CD8-positive, alpha-beta memory T cell (primary cell): ENCODE measurements at regions not wholly inside any gene's neighbourhood (a gene's known extent, or its start where the extent isn't known, plus 50 kb on each side); places are given as distances from the start of the nearest gene placed in this dataset.
A peak's percentile ranks its signal among the peaks of the same experiment; 100 is the strongest.

Experiments
- CTCF ChIA-PET: fragments of 350-600 bp; sonication (Branson Sonifier 250); formaldehyde crosslinking; loops from one replicate; lab custom pipeline; 2021; ENCODE audit warnings: antibody characterized with exemption; lab: Charles Lee
- POLR2A ChIA-PET: fragments of 350-600 bp; sonication (Branson Sonifier 250); formaldehyde crosslinking; loops from one replicate; lab custom pipeline; 2021; ENCODE audit warnings: antibody characterized with exemption; lab: Charles Lee
- DNase-seq, 5 donors: peaks; one replicate each; pipeline versions ENCODE4 v3.0.0 to v3.0.0-alpha.2; 2020 to 2022; ENCODE audit warnings: mixed read lengths in 1 of 5
- H3K27ac ChIP-seq: one replicate; pipeline ENCODE4 v1.7.0; 2013; ENCODE audit warnings: low read depth, mild to moderate bottlenecking, low read length, moderate library complexity
- H3K27me3 ChIP-seq: 2 replicates; pipeline ENCODE4 v1.7.0; 2013; ENCODE audit warnings: low read length, mild to moderate bottlenecking; ENCODE audit not compliant: insufficient read depth, poor library complexity, severe bottlenecking
- H3K36me3 ChIP-seq: 2 replicates; pipeline ENCODE4 v1.7.0; 2013; ENCODE audit warnings: mild to moderate bottlenecking, low read length, moderate library complexity; ENCODE audit not compliant: insufficient read depth
- H3K4me1 ChIP-seq: 2 replicates; pipeline ENCODE4 v1.7.0; 2013; ENCODE audit warnings: mild to moderate bottlenecking, low read length, moderate library complexity; ENCODE audit not compliant: insufficient read depth
- H3K4me3 ChIP-seq: 2 replicates; pipeline ENCODE4 v1.7.0; 2013; ENCODE audit warnings: mild to moderate bottlenecking, low read length
- H3K9me3 ChIP-seq: 2 replicates; pipeline ENCODE4 v1.7.0; 2013; ENCODE audit warnings: mild to moderate bottlenecking, low read length
- H3K27ac Mint-ChIP-seq, 8 donors: one replicate each; pipeline ENCODE4 v1.8.0; 2020 to 2021; ENCODE audit warnings: mixed read lengths in 8 of 8, mild to moderate bottlenecking in 6 of 8, inconsistent platforms in 3 of 8, moderate library complexity in 3 of 8
- H3K27me3 Mint-ChIP-seq, 2 donors: one replicate each; pipeline ENCODE4 v1.8.0; 2020 to 2021; ENCODE audit warnings: mixed read lengths in 2 of 2, mild to moderate bottlenecking in 1 of 2, moderate library complexity in 1 of 2
- H3K36me3 Mint-ChIP-seq, 3 donors: one replicate each; pipeline ENCODE4 v1.8.0; 2020 to 2021; ENCODE audit warnings: mixed read lengths in 3 of 3, inconsistent platforms in 1 of 3, mild to moderate bottlenecking in 1 of 3
- H3K4me1 Mint-ChIP-seq, 3 donors: one replicate each; pipeline ENCODE4 v1.8.0; 2020 to 2021; ENCODE audit warnings: mixed read lengths in 3 of 3, inconsistent platforms in 1 of 3, mild to moderate bottlenecking in 1 of 3
- H3K4me3 Mint-ChIP-seq, 7 donors: one replicate each; pipeline ENCODE4 v1.8.0; 2020 to 2021; ENCODE audit warnings: mixed read lengths in 7 of 7, mild to moderate bottlenecking in 6 of 7, moderate library complexity in 4 of 7, inconsistent platforms in 2 of 7
- H3K9me3 Mint-ChIP-seq, 5 donors: one replicate each; pipeline ENCODE4 v1.8.0; 2020 to 2022; ENCODE audit warnings: mixed read lengths in 5 of 5, mild to moderate bottlenecking in 3 of 5, moderate library complexity in 2 of 5, inconsistent platforms in 1 of 5

- H3K4me1 Mint-ChIP-seq, result no peaks in the 10 kb centered on the region
- Histone ChIP-seq H3K36me3 (no peaks in the 10 kb centered on the region), H3K9me3 (no peaks in the 10 kb centered on the region), H3K4me1 (no peaks in the 10 kb centered on the region), H3K27me3 (no peaks in the 10 kb centered on the region), H3K27ac (no peak overlapping the region), H3K4me3 (no peak overlapping the region)
- no peak overlapping the region for H3K4me3 Mint-ChIP-seq
- no peak for DNase-seq
- peaks cover 0 to 2% (median 0%) of the 10 kb centered on the region in 5 donors for H3K9me3 Mint-ChIP-seq
- no peaks in the 10 kb centered on the region for H3K36me3 Mint-ChIP-seq
- peaks cover 0 to 5% of the 10 kb centered on the region in 2 donors for H3K27me3 Mint-ChIP-seq
- CTCF ChIA-PET, result no interaction called here
- no peak overlapping the region for H3K27ac Mint-ChIP-seq
- POLR2A ChIA-PET, result no interaction called here
These were observed 69.6 kb upstream of the ADGRF1 start for GRCh38 chr6:47111685-47112084.

GRCh38 chr6:47109281-47109680 lies 67.1 kb upstream of the ADGRF1 start:
- Histone ChIP-seq H3K36me3 (no peaks in the 10 kb centered on the region), H3K27me3 (no peaks in the 10 kb centered on the region), H3K4me1 (no peaks in the 10 kb centered on the region), H3K4me3 (no peak overlapping the region), H3K9me3 (no peaks in the 10 kb centered on the region), H3K27ac (no peak overlapping the region)
- Mint-ChIP-seq H3K4me1 (no peaks in the 10 kb centered on the region), H3K27ac (no peak overlapping the region), H3K36me3 (no peaks in the 10 kb centered on the region), H3K27me3 (peaks cover 0 to 3% of the 10 kb centered on the region in 2 donors), H3K4me3 (no peak overlapping the region), H3K9me3 (peaks cover 0 to 2% (median 0%) of the 10 kb centered on the region in 5 donors)
- ChIA-PET CTCF (interaction anchor here (1.2 kb wide), 1 partner anchor 12 kb away, joined by 3 read pairs; no protein-coding TSS in a partner anchor), POLR2A (no interaction called here)
- no peak for DNase-seq

DNA sequence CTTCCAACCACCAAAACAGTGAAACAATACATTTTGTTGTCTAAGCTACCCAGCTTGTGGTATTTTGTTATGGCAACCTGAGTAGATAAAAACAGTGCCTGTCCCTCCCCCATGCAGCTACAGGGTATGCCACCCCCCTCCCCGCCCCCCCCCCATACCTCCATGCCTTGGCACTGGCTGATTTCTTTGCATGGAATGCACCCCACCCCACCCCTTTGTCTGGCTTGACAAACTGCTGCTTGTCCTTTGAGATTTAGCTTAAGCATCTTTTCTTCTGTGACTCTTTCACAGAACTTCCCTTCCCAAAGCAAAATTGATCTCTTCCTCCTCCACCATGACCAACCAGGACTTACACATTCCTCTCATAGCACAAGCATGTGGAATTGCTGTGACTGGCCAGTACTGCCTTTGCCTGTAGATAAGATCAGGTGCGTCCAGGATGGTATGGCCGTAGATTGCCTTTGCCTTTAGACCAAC lies 64.6 kb upstream of the ADGRF1 start:
- H3K27ac Mint-ChIP-seq, result peak overlapping the region in 1 of 8 donors; percentile 38
- Histone ChIP-seq H3K4me3 (no peak overlapping the region), H3K4me1 (no peaks in the 10 kb centered on the region), H3K27me3 (no peaks in the 10 kb centered on the region), H3K27ac (no peak overlapping the region), H3K9me3 (no peaks in the 10 kb centered on the region), H3K36me3 (no peaks in the 10 kb centered on the region)
- H3K9me3 Mint-ChIP-seq, result peaks cover 0 to 2% (median 0%) of the 10 kb centered on the region in 5 donors
- POLR2A ChIA-PET, result no interaction called here
- DNase-seq, result no peak
- H3K4me1 Mint-ChIP-seq, result no peaks in the 10 kb centered on the region
- no peaks in the 10 kb centered on the region for H3K36me3 Mint-ChIP-seq
- H3K4me3 Mint-ChIP-seq, result no peak overlapping the region
- peaks cover 3 to 4% of the 10 kb centered on the region in 2 donors for H3K27me3 Mint-ChIP-seq
- CTCF ChIA-PET, result no interaction called here

DNA sequence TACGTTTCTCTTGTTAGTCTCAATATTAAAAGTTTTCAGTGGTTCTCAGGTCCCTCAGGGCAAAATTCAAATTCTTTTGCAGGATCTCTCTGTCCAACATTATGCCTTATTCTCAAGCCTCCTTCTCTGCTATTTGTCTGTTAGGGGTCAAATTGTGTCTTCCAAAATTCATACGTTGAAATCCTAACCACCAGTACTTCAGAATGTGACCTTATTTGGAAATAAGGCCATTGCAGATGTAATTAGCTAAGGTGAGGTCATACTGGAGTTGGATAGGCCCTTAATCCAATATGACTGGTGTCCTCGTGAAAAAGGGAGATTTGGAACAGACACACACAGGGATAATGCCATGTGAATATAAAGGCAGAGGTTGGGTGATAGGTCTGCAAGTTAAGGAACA lies 64.1 kb upstream of the ADGRF1 start:
- Mint-ChIP-seq H3K27me3 (peaks cover 3 to 4% of the 10 kb centered on the region in 2 donors), H3K4me1 (no peaks in the 10 kb centered on the region), H3K27ac (no peak overlapping the region), H3K9me3 (peaks cover 0 to 2% (median 0%) of the 10 kb centered on the region in 5 donors), H3K36me3 (no peaks in the 10 kb centered on the region), H3K4me3 (no peak overlapping the region)
- Histone ChIP-seq H3K27ac (no peak overlapping the region), H3K27me3 (no peaks in the 10 kb centered on the region), H3K36me3 (no peaks in the 10 kb centered on the region), H3K4me1 (no peaks in the 10 kb centered on the region), H3K9me3 (no peaks in the 10 kb centered on the region), H3K4me3 (no peak overlapping the region)
- ChIA-PET POLR2A (no interaction called here), CTCF (no interaction called here)
- no peak for DNase-seq

DNA sequence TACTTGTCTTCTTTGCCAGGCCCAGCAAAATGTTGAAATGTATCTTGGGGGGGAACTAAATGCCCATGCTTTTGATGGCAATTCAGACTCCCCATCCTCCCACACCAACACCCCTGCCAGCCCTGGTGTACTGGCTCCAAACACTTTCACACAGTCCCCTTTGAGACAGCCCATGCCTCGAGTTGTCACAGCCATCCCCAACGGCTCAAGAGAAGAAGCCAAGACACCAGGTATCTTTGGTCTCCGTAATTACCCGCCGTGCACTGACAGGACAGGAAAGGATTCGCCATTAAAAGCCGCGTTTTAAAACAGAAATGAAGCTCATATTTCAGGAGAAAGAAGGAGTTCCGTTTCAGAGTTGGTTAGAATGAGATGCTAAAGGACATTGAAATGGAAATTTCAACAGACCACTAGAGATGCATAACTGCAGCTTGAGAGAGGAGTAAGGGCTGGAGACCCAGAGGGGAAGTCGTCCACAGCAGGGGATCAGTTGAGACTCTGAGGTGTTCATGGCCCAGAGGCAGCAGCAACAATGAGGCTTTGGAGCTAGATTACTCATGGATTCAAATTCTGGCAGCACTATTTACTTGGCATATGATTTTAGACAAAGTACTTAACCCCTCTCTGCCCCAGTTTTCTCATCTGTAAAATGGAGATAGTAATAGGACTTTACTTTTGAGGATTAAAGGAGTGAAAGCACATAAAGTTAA lies 63.5 kb upstream of the ADGRF1 start:
- no peaks in the 10 kb centered on the region for H3K9me3 ChIP-seq
- H3K27me3 ChIP-seq, result no peaks in the 10 kb centered on the region
- H3K36me3 ChIP-seq, result no peaks in the 10 kb centered on the region
- no peaks in the 10 kb centered on the region for H3K36me3 Mint-ChIP-seq
- H3K4me3 ChIP-seq, result no peak overlapping the region
- H3K27ac ChIP-seq, result no peak overlapping the region
- H3K4me1 Mint-ChIP-seq, result no peaks in the 10 kb centered on the region
- ChIA-PET CTCF (no interaction called here), POLR2A (no interaction called here)
- no peak for DNase-seq
- peaks cover 3 to 4% of the 10 kb centered on the region in 2 donors for H3K27me3 Mint-ChIP-seq
- H3K4me3 Mint-ChIP-seq, result no peak overlapping the region
- no peaks in the 10 kb centered on the region for H3K4me1 ChIP-seq
- no peak overlapping the region for H3K27ac Mint-ChIP-seq
- peaks cover 0 to 2% (median 0%) of the 10 kb centered on the region in 5 donors for H3K9me3 Mint-ChIP-seq

GRCh38 chr6:47103931-47104330 lies 61.8 kb upstream of the ADGRF1 start:
- Histone ChIP-seq H3K4me3 (no peak overlapping the region), H3K36me3 (no peaks in the 10 kb centered on the region), H3K27me3 (no peaks in the 10 kb centered on the region), H3K9me3 (no peaks in the 10 kb centered on the region), H3K27ac (no peak overlapping the region), H3K4me1 (no peaks in the 10 kb centered on the region)
- ChIA-PET CTCF (no interaction called here), POLR2A (no interaction called here)
- Mint-ChIP-seq H3K27ac (no peak overlapping the region), H3K4me1 (no peaks in the 10 kb centered on the region), H3K36me3 (no peaks in the 10 kb centered on the region), H3K9me3 (peaks cover 0 to 2% (median 0%) of the 10 kb centered on the region in 5 donors), H3K27me3 (peaks cover 2 to 4% of the 10 kb centered on the region in 2 donors), H3K4me3 (no peak overlapping the region)
- DNase-seq, result no peak

- no peak overlapping the region for H3K27ac Mint-ChIP-seq
- Histone ChIP-seq H3K27me3 (no peaks in the 10 kb centered on the region), H3K36me3 (no peaks in the 10 kb centered on the region), H3K4me3 (no peak overlapping the region), H3K4me1 (no peaks in the 10 kb centered on the region), H3K9me3 (no peaks in the 10 kb centered on the region), H3K27ac (no peak overlapping the region)
- CTCF ChIA-PET, result no interaction called here
- no peaks in the 10 kb centered on the region for H3K36me3 Mint-ChIP-seq
- no peaks in the 10 kb centered on the region for H3K4me1 Mint-ChIP-seq
- H3K27me3 Mint-ChIP-seq, result peaks cover 0 to 4% of the 10 kb centered on the region in 2 donors
- peaks cover 0 to 2% (median 0%) of the 10 kb centered on the region in 5 donors for H3K9me3 Mint-ChIP-seq
- DNase-seq, result no peak
- no peak overlapping the region for H3K4me3 Mint-ChIP-seq
- POLR2A ChIA-PET, result no interaction called here
These were observed 60.2 kb upstream of the ADGRF1 start for GRCh38 chr6:47102331-47102730.

DNA sequence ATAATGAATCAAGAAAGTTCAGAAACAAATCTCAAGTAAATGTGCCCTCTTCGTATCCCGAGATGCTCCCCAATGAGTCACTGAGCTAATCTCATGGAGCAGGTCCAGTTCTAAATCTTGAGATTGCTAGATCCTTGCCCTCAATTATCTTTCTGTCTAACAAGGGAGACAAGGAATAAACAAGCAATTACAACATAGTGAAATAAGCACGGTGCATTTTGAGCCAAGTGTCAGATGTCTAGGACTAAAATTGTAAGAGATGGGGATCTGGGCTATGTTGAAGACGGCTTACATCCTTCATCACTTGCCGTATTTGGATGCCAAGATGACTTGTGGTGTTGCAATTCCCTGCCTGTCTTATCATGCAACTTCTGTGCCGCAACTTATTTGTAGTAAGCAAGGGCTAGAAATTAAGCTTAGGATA lies 56.5 kb upstream of the ADGRF1 start:
- H3K4me3 Mint-ChIP-seq, result no peak overlapping the region
- Histone ChIP-seq H3K27me3 (no peaks in the 10 kb centered on the region), H3K27ac (no peak overlapping the region), H3K4me3 (no peak overlapping the region), H3K4me1 (no peaks in the 10 kb centered on the region), H3K36me3 (no peaks in the 10 kb centered on the region), H3K9me3 (no peaks in the 10 kb centered on the region)
- DNase-seq, result no peak
- peaks cover 0 to 2% (median 0%) of the 10 kb centered on the region in 5 donors for H3K9me3 Mint-ChIP-seq
- no peak overlapping the region for H3K27ac Mint-ChIP-seq
- H3K27me3 Mint-ChIP-seq, result peaks cover 0 to 8% of the 10 kb centered on the region in 2 donors
- ChIA-PET CTCF (no interaction called here), POLR2A (no interaction called here)
- no peaks in the 10 kb centered on the region for H3K4me1 Mint-ChIP-seq
- no peaks in the 10 kb centered on the region for H3K36me3 Mint-ChIP-seq
